ENCODE measurements at regions not wholly inside any gene's neighbourhood (a gene's known extent, or its start where the extent isn't known, plus 50 kb on each side); places are given as distances from the start of the nearest gene placed in this dataset.

DNA sequence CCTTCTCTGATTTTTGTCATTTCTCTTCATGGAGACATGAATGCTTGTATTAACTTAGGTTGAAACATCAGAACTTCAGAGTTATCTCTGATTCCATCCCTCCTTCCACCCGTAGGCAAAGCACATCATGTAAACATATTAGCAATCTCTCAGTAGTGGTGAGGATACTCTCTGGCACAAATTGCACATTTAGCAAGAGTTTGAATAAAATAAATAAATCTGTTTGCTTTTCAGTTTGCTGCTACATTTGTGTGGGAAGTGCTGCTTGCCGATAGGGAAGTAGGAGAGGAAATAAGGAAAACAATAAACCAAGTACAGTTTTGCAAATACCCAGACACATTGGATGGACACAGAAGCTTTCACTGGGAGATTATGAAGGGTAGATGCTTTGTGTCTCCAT is 359.0 kb downstream of the BCKDHB start:
- TF ChIP-seq GABPA (IDR thresholded peaks at IDR 0.05; ENCODE audit: low read depth), result no peak
- TF ChIP-seq SPI1 (IDR thresholded peaks at IDR 0.05; ENCODE audit: borderline replicate concordance, low read depth), result no peak
- TF ChIP-seq CTCF (IDR thresholded peaks at IDR 0.05; ENCODE audit: insufficient read depth, low read length), result no peak
- TF ChIP-seq POLR2AphosphoS5 (IDR thresholded peaks at IDR 0.05; ENCODE audit: low read depth), result no peak
- TF ChIP-seq, protein P1, sequence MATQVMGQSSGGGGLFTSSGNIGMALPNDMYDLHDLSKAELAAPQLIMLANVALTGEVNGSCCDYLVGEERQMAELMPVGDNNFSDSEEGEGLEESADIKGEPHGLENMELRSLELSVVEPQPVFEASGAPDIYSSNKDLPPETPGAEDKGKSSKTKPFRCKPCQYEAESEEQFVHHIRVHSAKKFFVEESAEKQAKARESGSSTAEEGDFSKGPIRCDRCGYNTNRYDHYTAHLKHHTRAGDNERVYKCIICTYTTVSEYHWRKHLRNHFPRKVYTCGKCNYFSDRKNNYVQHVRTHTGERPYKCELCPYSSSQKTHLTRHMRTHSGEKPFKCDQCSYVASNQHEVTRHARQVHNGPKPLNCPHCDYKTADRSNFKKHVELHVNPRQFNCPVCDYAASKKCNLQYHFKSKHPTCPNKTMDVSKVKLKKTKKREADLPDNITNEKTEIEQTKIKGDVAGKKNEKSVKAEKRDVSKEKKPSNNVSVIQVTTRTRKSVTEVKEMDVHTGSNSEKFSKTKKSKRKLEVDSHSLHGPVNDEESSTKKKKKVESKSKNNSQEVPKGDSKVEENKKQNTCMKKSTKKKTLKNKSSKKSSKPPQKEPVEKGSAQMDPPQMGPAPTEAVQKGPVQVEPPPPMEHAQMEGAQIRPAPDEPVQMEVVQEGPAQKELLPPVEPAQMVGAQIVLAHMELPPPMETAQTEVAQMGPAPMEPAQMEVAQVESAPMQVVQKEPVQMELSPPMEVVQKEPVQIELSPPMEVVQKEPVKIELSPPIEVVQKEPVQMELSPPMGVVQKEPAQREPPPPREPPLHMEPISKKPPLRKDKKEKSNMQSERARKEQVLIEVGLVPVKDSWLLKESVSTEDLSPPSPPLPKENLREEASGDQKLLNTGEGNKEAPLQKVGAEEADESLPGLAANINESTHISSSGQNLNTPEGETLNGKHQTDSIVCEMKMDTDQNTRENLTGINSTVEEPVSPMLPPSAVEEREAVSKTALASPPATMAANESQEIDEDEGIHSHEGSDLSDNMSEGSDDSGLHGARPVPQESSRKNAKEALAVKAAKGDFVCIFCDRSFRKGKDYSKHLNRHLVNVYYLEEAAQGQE (IDR thresholded peaks at IDR 0.05; ENCODE audit: insufficient replicate concordance, low read depth), result no peak
- Histone ChIP-seq H3K27ac (replicated peaks) (no peak overlapping the region), H3K27me3 (ENCODE audit: insufficient read depth, poor library complexity, severe bottlenecking) (no peaks in the 10 kb centered on the region), H3K4me3 (replicated peaks; ENCODE audit: insufficient read depth, low read length) (no peak overlapping the region)
- no peak for DNase-seq (ENCODE audit: low read depth in 1 of 2, low spot score in 1 of 2)

DNA sequence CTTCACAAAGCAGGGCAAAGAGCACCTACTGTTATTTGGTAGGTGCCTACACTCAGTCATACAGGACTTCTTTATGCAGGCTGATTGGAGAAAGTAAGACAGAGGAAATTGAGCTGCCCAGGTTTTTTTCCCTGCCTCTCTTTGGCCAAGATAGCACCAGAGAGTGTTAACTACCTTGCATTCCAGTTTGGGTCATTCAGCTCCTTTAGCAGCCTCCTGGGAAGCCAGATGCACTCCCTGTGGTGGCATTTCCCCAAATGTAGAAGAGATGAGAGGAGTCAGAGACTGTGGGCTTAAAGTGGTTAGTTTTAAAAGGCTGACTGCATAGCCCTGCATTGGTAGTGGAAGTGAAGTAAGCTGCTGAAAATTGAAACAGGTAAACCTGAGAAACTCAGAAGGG is 358.4 kb downstream of the BCKDHB start:
- Histone ChIP-seq H3K4me3 (replicated peaks; ENCODE audit: insufficient read depth, low read length) (no peak overlapping the region), H3K27ac (replicated peaks) (no peak overlapping the region), H3K27me3 (ENCODE audit: insufficient read depth, poor library complexity, severe bottlenecking) (no peaks in the 10 kb centered on the region)
- no peak for TF ChIP-seq SPI1 (IDR thresholded peaks at IDR 0.05; ENCODE audit: borderline replicate concordance, low read depth)
- TF ChIP-seq POLR2AphosphoS5 (IDR thresholded peaks at IDR 0.05; ENCODE audit: low read depth), result no peak
- TF ChIP-seq CTCF (IDR thresholded peaks at IDR 0.05; ENCODE audit: insufficient read depth, low read length), result no peak
- TF ChIP-seq, protein P1 (IDR thresholded peaks at IDR 0.05; ENCODE audit: insufficient replicate concordance, low read depth), result no peak
- TF ChIP-seq GABPA (IDR thresholded peaks at IDR 0.05; ENCODE audit: low read depth), result no peak
- no peak for DNase-seq (ENCODE audit: low read depth in 1 of 2, low spot score in 1 of 2)

- H3K4me3 ChIP-seq (replicated peaks; ENCODE audit: insufficient read depth, low read length), result no peak overlapping the region
- no peak overlapping the region for H3K27ac ChIP-seq (replicated peaks)
- no peak for DNase-seq (ENCODE audit: low read depth in 1 of 2, low spot score in 1 of 2)
- H3K27me3 ChIP-seq (ENCODE audit: insufficient read depth, poor library complexity, severe bottlenecking), result no peaks in the 10 kb centered on the region
- TF ChIP-seq CTCF (IDR thresholded peaks at IDR 0.05; ENCODE audit: insufficient read depth, low read length) (no peak), GABPA (IDR thresholded peaks at IDR 0.05; ENCODE audit: low read depth) (no peak), POLR2AphosphoS5 (IDR thresholded peaks at IDR 0.05; ENCODE audit: low read depth) (no peak), SPI1 (IDR thresholded peaks at IDR 0.05; ENCODE audit: borderline replicate concordance, low read depth) (no peak)
- TF ChIP-seq, protein P1 (IDR thresholded peaks at IDR 0.05; ENCODE audit: insufficient replicate concordance, low read depth), result no peak
Measured at GRCh38 chr6:80463197-80463596, 356.7 kb downstream of the BCKDHB start.

All from HL-60 (cell line).